GM18867 (cell line): ENCODE measurements at regions not wholly inside any gene's neighbourhood (a gene's known extent, or its start where the extent isn't known, plus 50 kb on each side); places are given as distances from the start of the nearest gene placed in this dataset.
"Not testable (repeated sequence)": the region's sequence is repeated elsewhere in the genome, so short reads cannot be mapped to it uniquely, and the experiment has no call there.

ENCODE experiments used
- ATAC-seq: cut with Tn5 transposase; IDR thresholded peaks from one replicate; pipeline ENCODE4 v1.9.1; 2021; ENCODE audit warnings: mild to moderate bottlenecking, moderate library complexity; ENCODE audit not compliant: unreplicated experiment

DNA sequence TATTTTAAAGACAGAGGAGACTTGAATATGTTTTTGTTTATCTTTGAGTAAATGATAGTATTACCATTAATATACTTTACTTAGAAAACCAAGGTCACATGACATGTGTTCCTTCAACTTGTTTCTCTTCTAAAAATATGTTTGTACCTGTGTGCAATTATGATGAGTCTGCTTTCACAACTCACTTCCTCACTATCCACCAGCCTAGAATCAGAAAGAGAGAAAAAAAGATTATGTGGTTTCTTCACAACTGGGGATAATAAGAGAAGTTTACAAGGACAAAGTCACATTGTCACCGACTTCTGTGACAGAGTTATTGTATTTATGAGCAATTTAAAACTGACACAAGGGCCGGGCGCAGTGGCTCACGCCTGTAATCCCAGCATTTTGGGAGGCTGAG is 1112.1 kb downstream of the RPA4 start:
- no peak for ATAC-seq

DNA sequence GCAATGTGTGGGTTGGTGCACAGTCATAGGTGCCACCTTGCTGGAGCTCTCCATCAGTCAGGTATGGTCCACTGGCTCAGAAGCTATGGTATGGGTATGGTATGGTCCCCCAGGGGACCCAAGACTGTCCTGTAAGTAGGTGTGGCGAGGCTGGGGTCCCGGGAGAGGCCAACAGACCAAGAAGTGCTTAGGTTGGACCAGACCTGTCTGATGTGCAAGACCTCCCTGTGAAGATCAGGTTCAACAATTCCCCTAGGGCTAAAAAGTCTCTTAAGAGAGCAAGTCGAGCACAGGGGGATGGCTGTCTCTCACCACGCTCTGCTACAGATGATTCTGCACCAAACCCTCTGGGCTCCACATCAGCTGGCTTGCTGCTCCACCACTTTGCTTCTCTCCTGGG is 1145.0 kb downstream of the RPA4 start:
- no peak for ATAC-seq

DNA sequence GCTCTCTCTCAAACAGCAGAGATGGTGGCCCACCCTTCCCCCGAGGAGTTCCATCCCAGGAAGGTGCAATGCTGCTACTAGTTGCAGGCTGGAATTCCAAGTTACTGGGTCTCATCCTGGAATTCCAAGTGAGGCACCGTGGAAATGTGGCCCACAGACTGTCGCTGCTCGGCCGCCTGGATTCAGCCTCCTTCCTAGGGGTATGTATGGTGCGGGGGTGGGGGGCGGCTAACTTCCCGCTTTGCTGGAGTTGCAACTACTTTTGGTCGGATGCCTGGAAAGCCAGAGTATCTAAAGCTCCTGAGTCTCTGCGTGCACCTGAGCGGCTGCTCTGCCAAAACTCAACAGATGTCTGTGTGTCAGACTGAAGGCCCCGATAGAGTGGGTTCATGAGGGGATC is 1146.2 kb downstream of the RPA4 start:
- no peak for ATAC-seq

DNA sequence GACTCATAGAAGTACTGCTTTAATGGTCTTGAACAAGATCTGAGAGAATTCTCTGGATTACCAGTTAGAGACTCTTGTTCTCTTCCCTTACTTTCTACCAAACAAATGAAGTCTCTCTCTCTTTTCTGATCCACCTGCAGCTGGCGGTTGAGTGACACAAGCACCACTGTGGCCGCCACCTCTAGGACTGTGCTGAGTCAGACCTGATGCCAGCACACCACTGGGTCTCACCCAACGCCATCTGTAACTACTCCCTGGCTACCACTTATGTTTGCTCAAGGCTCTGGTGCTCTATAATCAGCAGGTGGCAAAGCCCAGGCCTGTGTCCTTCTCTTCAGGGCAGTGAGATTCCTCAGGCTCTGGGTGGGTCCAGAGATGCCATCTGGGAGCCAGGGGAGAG is 1173.5 kb downstream of the RPA4 start:
- no peak for ATAC-seq

DNA sequence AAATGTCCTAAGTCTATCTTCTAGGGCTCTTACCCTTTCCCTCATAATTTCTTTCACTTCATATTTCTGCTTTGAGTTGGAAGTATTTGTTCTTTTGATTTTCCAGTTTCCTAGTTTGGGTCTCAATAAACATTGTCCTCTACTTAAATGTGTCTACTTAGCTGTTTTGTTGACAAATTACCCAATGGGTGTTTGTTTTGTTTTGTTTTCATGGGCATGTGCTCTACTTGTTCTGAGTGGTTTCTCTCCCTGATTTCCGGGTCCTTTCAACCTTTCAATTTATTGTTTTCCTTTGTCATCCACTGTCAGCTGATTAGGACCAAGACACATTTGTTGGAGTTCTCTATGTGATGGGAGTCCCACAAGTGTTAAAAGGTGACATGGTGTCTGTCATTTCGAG is 1181.4 kb downstream of the RPA4 start:
- no peak for ATAC-seq

DNA sequence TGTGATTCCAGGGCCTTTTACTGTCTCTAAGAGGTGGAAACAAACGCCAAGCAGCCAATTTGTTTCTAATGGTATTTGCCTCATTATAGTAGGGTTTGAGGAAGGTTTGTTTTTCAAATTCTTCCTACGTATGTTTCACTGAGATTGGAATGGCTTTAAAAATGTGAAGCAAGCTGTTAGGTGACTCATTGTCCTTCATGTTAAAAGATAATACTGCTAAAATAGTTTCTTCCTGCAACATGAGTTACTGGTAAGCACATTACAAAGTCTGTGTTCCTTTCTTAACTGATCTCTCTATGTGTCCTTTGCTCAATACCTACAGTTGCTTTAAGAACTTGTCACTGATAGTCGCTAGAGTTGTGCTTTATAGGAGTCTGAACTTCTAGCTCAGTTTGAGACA is 1183.9 kb downstream of the RPA4 start:
- no peak for ATAC-seq

DNA sequence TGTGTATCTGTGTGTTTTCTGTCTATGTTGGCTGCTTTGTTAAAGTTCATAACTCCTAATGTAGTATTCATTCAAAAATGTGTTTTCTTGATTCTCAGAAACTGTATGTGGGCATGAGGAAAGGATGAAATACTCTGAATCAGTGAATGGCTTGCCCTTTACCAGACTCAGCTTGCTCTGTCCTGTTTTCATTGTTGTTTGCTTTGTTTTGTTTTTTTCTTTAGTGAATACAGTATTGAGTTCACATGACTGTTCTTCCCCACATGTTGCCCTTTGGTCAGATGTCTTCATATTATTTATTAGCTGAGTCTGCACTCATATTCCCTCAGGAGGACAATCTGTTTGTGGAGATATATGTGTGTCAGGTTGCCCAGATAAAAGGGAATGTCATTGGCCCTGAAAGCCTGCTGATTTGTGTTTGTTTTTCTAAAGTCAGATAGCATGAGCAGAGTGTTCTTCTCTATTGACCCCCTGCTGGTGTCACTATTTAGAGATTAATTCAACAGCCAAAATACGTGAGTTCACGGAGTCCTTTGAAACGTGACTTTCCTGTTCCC is 1184.4 kb downstream of the RPA4 start:
- no peak for ATAC-seq

DNA sequence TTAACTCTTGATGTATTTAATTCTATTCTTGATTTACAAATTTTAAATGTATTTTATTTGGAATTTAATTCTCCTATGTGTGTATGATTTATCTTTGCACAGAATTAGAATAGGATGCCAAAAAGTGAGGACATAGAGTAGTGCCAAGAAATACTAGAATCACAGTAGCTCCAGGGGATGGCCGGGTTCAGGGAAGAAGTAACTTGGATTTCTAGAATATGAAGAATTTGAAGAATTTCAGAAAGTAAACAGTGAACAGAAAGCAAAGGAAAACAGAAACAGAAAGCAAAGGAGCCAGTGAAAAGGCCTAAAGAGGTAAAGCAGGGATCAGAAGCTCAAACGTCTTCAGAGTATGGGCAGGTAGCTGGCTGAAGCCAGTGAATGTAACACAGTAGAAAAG is 1187.6 kb downstream of the RPA4 start:
- ATAC-seq = no peak

DNA sequence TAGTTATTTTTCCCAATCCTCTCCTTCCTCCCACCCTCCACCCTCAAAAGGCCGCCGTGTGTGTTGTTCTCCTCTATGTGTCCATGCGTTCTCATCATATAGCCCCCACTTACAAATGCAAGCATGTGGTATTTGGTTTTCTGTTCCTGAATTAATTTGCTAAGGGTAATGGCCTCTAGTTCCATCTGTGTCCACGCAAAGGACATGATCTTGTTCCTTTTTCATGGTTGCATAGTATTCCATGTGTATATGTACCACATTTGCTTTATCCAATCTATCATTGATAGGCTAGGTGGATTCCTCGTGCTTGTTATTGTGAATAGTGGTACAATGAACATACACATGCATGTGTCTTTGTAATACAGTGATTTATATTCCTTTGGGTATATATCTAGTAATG is 1193.7 kb downstream of the RPA4 start:
- ATAC-seq = no peak

DNA sequence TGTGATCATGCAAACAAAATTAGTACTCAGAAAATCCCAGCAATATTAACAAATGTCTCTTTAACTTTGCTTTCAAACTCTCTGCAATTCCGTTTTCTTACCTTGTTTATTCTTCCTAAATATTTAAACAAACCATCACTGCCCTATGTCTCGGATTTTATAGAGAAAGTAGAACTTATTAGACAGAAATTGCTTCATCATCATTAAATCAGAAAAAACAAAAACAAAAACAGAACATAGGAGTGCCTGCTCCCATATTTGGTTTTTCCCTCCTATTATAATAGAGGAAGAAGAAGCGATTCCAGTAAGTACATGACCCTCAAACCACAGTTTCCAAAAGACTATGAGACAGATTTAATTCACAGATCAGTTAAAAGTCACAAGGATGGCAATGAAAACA is 1228.0 kb downstream of the RPA4 start:
- no peak for ATAC-seq

DNA sequence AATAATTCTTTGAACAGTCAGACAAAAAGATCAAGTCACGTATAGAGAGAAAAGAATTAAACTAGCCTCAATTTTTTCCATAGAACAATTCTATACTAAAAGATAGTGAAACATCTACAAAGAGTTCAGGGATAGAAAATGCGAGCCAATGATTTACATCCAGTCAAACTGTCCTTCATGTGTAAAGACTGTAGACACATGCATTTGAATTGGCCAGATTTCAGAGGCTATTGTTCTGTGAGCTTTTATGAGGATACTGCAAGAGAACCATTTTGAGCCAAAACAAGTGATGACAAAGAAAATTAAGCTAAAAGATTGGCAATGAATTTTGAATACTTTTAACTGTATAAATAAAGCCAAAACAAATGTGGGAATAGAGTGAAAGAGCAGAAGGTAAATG is 1230.3 kb downstream of the RPA4 start:
- ATAC-seq = no peak

DNA sequence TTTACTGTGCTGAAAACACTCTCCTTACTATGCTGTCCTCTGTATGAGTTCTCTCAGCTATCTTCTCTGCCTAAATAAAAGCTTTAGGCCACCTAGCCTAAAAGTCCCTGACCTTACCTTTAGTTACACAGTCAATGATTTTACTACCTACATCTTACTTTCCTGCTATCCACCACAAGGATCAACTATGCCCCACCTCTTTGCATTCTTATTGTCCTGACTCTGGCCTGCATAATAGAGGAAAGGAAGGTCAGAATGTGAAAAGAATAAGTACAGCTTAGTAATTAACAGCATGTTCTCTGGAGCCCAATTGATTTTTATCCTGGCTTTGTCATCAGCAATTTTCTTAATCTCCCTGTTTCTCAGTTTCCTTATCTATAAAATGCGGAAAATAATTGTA is 1257.8 kb downstream of the RPA4 start:
- ATAC-seq = no peak

DNA sequence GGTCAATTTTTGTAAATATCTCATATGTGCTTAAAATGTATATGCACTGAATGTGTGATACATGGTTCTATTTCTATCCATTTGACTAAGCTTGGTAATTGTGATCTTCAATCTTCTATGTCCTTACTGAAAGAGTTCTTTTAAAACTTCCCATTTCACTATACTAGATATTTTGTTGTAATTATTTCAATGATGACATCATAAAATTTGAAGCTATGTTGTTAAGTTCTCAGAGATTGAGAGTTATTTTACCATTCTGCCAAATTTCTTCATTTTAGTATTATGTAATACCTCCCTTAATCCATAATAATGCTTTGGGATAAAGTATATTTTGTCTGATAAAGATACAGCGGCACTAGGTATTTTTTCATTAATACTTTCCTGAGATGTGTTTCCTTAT is 1307.3 kb downstream of the RPA4 start:
- ATAC-seq = no peak

DNA sequence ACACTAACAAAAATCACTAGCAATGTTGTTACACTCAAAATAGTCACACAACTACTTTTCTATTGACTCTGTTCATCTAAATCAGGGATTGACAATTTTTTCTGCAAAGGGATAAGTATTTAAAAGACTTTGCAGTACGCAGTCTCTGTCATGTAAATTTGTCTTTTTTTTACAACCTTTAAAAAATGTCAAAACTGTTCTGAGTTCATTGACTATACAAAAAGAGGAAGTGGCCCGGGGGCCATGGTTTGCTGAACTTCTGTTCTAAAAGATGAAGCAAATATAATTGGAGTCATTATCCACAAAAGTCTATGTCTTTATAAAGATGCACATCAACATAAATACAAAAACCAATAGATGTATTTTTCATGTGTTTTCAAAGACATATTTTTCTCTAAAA is 1310.3 kb downstream of the RPA4 start:
- ATAC-seq = no peak

DNA sequence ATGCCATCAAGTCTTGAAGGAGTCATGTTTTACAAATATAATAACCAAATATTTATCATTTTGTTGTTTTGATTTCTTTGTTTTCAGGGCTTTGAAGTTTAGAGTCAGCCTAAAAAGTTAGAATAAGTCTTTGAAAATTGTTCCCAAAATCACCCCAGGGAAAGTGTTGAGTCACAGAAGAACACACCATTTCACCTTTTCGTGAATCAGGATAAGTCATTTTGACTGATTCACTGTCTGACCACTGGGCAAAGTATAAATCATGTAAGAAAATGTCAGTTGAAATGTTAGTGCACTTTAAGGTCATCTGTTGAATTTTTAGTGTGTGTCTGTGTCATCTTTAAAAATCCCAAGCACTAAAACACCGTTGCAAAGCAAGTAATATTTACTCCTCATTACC is 1320.1 kb downstream of the RPA4 start:
- ATAC-seq = no peak

DNA sequence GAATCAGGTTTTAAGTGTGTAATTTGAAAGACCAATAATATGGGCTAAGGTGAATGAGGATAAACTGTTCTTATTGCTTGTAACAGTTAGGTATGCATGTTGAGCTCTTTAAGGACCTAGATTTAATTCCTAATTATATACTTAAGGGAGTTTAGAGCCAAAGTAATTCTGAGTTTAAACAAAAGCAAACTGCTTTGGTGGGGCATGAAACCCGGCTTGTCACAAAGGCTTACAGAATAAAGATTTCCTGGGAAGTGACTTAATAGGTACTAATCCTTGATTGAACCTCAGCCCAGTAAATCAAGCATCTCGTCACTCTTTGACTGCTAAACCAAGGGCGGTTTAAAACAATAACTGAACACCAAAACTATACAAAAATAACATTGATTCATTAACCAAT is 1324.2 kb downstream of the RPA4 start:
- no peak for ATAC-seq

DNA sequence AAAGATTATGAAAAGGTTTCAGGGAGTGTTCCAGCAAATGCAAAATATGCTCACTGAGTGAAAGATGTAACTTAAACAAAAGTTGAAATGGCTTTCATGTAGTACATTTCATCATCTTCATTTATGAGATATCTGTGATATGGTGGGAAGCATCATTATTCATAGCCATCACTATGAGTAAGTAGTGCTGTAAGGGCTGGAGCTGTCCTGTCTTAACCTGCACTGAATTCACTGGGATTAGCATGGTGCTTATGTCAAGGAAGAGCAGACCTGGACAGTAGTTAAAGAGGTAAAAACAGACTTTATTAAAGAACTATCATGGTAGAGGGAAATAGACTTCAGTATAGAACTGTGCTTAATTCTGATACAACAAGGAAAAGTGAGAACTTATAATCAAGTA is 1347.3 kb downstream of the RPA4 start:
- ATAC-seq = no peak

DNA sequence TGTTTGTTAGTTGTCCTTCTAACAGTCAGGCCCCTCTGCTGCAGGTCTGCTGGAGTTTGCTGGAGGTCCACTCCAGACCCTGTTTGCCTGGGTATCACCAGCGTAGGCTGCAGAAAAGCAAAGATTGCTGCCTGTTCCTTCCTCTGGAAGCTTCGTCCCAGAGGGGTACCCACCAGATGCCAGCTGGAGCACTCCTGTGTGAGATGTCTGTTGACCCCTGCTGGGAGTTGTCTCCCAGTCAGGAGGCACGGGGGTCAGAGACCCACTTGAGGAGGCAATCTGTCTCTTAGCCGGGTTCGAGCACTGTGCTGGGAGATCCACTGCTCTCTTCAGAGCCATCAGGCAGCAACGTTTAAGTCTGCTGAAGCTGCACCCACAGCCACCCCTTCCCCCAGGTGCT is 1356.4 kb downstream of the RPA4 start:
- not testable (repeated sequence) for ATAC-seq

DNA sequence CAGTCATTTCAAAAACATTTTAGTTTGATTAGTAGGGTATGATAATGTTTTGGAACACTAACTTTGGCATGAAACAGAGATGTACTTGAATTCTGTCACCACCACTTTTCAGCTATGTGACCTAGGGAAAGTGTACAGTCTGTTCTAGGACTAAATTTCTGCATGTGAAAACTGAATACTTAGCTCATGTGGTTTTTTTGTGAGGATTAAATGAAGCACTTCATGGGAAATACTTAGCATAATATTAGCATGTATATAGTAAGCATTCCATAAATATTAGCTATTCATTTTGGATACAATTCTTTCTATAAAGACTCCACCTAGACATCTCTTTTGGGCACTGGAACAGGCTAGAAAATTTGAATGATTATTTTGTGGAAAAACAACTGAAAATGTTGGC is 1379.4 kb downstream of the RPA4 start:
- ATAC-seq = no peak

DNA sequence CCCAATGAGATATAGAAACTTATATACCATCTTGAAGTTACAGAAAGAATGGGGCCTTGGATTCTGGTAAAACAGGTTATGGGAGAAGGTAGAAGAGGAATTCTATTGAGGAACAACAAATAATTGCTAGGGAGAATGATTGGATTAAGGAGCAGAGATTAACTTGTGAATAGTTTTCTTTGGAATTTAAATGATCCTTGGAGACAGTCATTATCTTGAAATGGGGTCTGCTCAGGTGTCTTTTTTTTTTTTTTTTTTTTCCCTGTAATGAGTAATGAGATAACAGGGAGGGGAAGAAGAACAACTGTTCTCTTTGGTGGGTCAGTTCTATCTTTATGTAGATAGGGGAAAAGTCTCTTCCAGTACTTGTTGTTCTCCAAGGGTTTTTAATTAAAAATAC is 1406.0 kb downstream of the RPA4 start:
- no peak for ATAC-seq

DNA sequence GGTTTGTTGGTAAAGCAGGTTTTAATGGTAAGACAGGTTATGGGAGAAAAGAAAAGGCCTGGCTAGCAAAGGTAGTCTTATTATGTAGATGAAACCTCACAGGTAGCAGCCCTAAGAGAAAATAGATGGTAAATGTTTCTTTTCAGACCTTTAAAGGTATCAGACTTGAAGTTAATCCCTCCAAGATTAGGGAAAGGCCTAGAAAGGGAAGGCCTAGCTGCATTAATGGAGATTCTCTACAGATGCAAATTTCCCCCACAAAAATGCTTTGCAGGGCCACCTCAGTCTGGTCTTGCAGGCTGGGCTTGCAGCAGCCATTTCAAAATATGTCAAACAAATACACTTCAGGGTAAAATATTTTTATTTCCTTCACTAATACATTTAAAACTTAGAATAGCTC is 1410.6 kb downstream of the RPA4 start:
- no peak for ATAC-seq

DNA sequence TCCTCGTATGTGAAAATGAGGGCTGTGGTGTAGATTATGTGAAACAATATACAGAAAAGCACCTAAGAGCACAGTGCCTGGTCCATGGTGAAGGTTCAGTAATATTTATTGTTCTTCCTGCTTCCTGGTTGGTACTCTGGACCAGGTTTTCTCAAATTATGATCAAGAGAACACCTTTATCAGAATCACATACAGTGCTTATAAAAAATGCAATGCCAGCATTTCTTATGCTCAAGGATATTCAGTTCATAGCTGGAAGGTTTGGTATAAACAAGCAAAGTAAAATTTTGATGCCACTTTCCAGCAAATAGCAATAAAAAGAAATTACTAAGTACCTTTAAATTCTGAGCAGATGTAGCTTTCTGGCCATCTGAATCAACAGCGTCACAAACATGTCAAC is 1412.4 kb downstream of the RPA4 start:
- no peak for ATAC-seq

DNA sequence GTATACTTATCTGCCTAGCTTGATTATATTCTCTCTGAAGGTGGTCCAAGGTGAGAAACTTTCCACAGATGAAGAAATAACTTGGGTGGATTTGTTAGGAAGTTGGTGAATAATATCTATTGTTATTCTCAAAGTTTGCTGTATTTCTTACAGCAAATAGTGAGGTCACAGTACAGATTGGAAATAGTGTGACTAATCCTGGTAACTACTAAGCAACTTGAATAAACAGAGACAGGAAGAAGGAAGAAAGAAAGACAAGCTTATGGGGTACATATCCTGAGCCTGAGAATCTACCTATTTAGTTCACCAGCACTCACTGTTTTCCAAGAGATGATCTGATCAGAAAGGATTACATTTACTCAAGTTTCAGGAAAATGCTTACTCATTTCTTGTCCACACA is 1416.1 kb downstream of the RPA4 start:
- no peak for ATAC-seq

DNA sequence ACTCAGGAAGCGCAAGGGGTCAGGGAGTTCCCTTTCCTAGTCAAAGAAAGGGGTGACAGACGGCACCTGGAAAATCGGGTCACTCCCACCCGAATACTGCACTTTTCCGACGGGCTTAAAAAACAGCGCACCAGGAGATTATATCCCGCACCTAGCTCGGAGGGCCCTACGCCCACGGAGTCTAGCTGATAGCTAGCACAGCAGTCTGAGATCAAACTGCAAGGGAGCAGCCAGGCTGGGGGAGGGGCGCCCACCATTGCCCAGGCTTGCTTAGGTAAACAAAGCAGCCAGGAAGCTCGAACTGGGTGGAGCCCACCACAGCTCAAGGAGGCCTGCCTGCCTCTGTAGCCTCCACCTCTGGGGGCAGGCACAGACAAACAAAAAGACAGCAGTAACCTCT is 1416.8 kb downstream of the RPA4 start:
- ATAC-seq = not testable (repeated sequence)
